ENCODE measurements at regions not wholly inside any gene's neighbourhood (a gene's known extent, or its start where the extent isn't known, plus 50 kb on each side); places are given as distances from the start of the nearest gene placed in this dataset.

DNA sequence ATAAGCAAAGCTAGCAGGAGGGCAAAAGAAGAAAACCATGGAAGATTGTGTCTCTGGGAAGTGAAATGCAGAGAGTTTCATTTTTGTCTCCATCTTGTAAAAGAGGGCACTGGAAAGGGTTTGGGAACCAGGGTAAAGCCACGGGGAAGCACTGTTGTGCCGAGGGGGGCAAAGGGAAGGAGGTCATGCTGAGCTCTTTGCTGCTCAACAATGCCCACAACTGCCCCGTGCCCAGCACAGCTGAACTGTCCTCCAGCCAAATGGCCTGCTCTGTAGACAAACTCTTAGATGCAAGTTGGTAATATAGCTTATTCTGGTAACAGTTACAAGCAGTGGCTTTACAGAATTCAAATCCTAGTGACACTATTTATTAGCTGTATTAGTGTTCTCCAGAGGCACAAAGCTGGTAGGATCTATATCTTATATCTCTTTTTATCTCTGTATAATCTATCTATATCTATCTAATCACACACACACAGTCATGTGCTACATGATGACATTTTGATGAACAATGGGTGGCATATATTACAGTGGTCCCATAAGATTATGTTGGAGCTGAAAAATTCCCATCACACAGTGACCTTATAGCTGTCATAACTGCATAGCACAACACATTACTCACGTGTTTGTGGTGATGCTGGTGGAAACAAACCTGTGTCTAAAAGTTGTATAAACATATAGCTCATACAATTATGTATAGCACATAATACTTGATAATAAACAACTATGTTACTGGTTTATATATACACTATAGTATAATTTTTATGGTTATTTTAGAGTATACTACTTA, 203.4 kb upstream of the DDHD1 start:
- Histone ChIP-seq H3K27ac (ENCODE audit: low read depth, low read length) (no peak overlapping the region), H3K36me3 (ENCODE audit: low read length) (no peaks in the 10 kb centered on the region), H3F3A (ENCODE audit: insufficient read depth) (no peaks in the 10 kb centered on the region), H3K9me2 (replicated peaks; ENCODE audit: insufficient read depth, low read length) (no peaks in the 10 kb centered on the region), H3K79me2 (ENCODE audit: insufficient read depth, low read length) (no peaks in the 10 kb centered on the region), H3K9ac (ENCODE audit: low read length) (no peak overlapping the region), H3K4me3 (ENCODE audit: insufficient read depth, low read length, poor library complexity, severe bottlenecking) (no peak overlapping the region), H3K9me3 (ENCODE audit: insufficient read depth, low read length) (no peaks in the 10 kb centered on the region), H4K20me1 (ENCODE audit: low read depth, low read length) (no peaks in the 10 kb centered on the region), H2AFZ (ENCODE audit: low read depth, low read length, severe bottlenecking) (no peak overlapping the region), H3K4me2 (ENCODE audit: low read depth, low read length, poor library complexity, severe bottlenecking) (no peak overlapping the region), H3K27me3 (ENCODE audit: low read length) (no peaks in the 10 kb centered on the region)
- TF ChIP-seq, protein P1, sequence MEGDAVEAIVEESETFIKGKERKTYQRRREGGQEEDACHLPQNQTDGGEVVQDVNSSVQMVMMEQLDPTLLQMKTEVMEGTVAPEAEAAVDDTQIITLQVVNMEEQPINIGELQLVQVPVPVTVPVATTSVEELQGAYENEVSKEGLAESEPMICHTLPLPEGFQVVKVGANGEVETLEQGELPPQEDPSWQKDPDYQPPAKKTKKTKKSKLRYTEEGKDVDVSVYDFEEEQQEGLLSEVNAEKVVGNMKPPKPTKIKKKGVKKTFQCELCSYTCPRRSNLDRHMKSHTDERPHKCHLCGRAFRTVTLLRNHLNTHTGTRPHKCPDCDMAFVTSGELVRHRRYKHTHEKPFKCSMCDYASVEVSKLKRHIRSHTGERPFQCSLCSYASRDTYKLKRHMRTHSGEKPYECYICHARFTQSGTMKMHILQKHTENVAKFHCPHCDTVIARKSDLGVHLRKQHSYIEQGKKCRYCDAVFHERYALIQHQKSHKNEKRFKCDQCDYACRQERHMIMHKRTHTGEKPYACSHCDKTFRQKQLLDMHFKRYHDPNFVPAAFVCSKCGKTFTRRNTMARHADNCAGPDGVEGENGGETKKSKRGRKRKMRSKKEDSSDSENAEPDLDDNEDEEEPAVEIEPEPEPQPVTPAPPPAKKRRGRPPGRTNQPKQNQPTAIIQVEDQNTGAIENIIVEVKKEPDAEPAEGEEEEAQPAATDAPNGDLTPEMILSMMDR (IDR thresholded peaks at IDR 0.05; ENCODE audit: insufficient read depth, low read length, poor library complexity, severe bottlenecking), result no peak
- TF ChIP-seq EZH2phosphoT487 (conservative IDR thresholded peaks at IDR 0.05; ENCODE audit: low read length), result no peak

DNA sequence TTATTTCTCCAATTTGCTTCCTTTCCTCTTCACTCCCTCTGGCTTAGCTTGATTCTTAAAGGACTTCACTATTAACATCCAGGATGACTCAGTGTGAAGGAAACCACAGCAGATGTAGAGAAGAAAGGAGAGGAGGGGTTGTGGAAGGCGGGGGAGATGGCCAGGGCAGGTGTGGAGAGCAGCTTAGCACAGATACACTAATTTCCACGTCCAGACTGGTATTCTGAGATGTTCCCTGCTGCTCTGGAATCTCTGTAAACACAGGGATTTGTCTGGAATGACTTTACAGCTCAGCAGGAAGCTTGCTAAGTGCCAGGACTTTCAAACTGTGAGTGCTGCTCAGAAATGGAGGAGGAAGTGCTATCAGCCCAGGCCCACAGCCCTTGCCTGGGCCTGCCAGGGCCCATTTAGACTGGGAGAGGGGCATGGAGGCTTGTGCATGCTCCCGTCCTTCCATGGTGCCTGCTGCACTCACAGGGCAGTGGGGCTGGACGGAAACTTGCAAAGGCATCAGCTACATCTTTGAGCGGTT, 202.5 kb upstream of the DDHD1 start:
- Histone ChIP-seq H3K36me3 (ENCODE audit: low read length) (no peaks in the 10 kb centered on the region), H3K27me3 (ENCODE audit: low read length) (no peaks in the 10 kb centered on the region), H4K20me1 (ENCODE audit: low read depth, low read length) (no peaks in the 10 kb centered on the region), H3K79me2 (ENCODE audit: insufficient read depth, low read length) (no peaks in the 10 kb centered on the region), H3K9ac (ENCODE audit: low read length) (no peak overlapping the region), H2AFZ (ENCODE audit: low read depth, low read length, severe bottlenecking) (no peak overlapping the region), H3K27ac (ENCODE audit: low read depth, low read length) (no peak overlapping the region), H3K4me2 (ENCODE audit: low read depth, low read length, poor library complexity, severe bottlenecking) (no peak overlapping the region), H3F3A (ENCODE audit: insufficient read depth) (no peaks in the 10 kb centered on the region), H3K4me3 (ENCODE audit: insufficient read depth, low read length, poor library complexity, severe bottlenecking) (no peak overlapping the region), H3K9me3 (ENCODE audit: insufficient read depth, low read length) (no peaks in the 10 kb centered on the region), H3K9me2 (replicated peaks; ENCODE audit: insufficient read depth, low read length) (no peaks in the 10 kb centered on the region)
- TF ChIP-seq, protein P1 (IDR thresholded peaks at IDR 0.05; ENCODE audit: insufficient read depth, low read length, poor library complexity, severe bottlenecking), result no peak
- no peak for TF ChIP-seq EZH2phosphoT487 (conservative IDR thresholded peaks at IDR 0.05; ENCODE audit: low read length)

- no peaks in the 10 kb centered on the region for H3K79me2 ChIP-seq (ENCODE audit: insufficient read depth, low read length)
- no peaks in the 10 kb centered on the region for H4K20me1 ChIP-seq (ENCODE audit: low read depth, low read length)
Observed at GRCh38 chr14:53354336-53354735, 201.2 kb upstream of the DDHD1 start.

More at GRCh38 chr14:53354336-53354735, 201.2 kb upstream of the DDHD1 start:
- Histone ChIP-seq H3K4me3 (ENCODE audit: insufficient read depth, low read length, poor library complexity, severe bottlenecking) (no peak overlapping the region), H3F3A (ENCODE audit: insufficient read depth) (no peaks in the 10 kb centered on the region), H3K4me2 (ENCODE audit: low read depth, low read length, poor library complexity, severe bottlenecking) (no peak overlapping the region), H3K36me3 (ENCODE audit: low read length) (no peaks in the 10 kb centered on the region), H3K27me3 (ENCODE audit: low read length) (no peaks in the 10 kb centered on the region), H3K27ac (ENCODE audit: low read depth, low read length) (no peak overlapping the region), H3K9me2 (replicated peaks; ENCODE audit: insufficient read depth, low read length) (no peaks in the 10 kb centered on the region), H2AFZ (ENCODE audit: low read depth, low read length, severe bottlenecking) (no peak overlapping the region), H3K9me3 (ENCODE audit: insufficient read depth, low read length) (no peaks in the 10 kb centered on the region), H3K9ac (ENCODE audit: low read length) (no peak overlapping the region)
- TF ChIP-seq EZH2phosphoT487 (conservative IDR thresholded peaks at IDR 0.05; ENCODE audit: low read length), result no peak
- TF ChIP-seq, protein P1 (IDR thresholded peaks at IDR 0.05; ENCODE audit: insufficient read depth, low read length, poor library complexity, severe bottlenecking), result no peak

All from SU-DHL-6 (cell line).